HepG2 (cell line): ENCODE measurements at regions not wholly inside any gene's neighbourhood (a gene's known extent, or its start where the extent isn't known, plus 50 kb on each side); places are given as distances from the start of the nearest gene placed in this dataset.

ENCODE experiments used
- ATF4 ChIP-seq, 2 experiments: fragments of 450-650 bp in 1 of 2; sonication (generic) in 1 of 2; formaldehyde crosslinking; IDR thresholded peaks; 2 replicates each; pipeline versions ENCODE4 v1.5.0 to v1.8.0; 2020 to 2022; ENCODE audit warnings: mild to moderate bottlenecking in 1 of 2, missing genetic modification reagents in 1 of 2
- EZH2 ChIP-seq: conservative IDR thresholded peaks from 2 replicates; pipeline ENCODE4 v1.6.1; 2012; ENCODE audit warnings: mild to moderate bottlenecking, low read depth, low read length, moderate library complexity
- GABPA ChIP-seq, 2 experiments: IDR thresholded peaks; 2 replicates each; pipeline ENCODE4 v1.6.1; 2011 to 2016; ENCODE audit warnings: low read depth in 2 of 2, low read length in 1 of 2, missing biosample characterization in 1 of 2, missing genetic modification characterization in 1 of 2
- KDM5B ChIP-seq: sonication (generic); formaldehyde crosslinking; IDR thresholded peaks from 2 replicates; pipeline ENCODE4 v1.4.0; 2020; ENCODE audit warnings: missing genetic modification reagents, mild to moderate bottlenecking, borderline replicate concordance
- KMT2B ChIP-seq: IDR thresholded peaks from 2 replicates; pipeline ENCODE4 v1.6.1; 2016; ENCODE audit warnings: missing genetic modification reagents, missing compliant biosample characterization
- PITX1 ChIP-seq: sonication (generic); formaldehyde crosslinking; IDR thresholded peaks from 2 replicates; pipeline ENCODE4 v1.5.1; 2020; ENCODE audit warnings: mild to moderate bottlenecking, missing genetic modification reagents
- POLR2A ChIP-seq, 2 experiments: IDR thresholded peaks; 2 replicates each; pipeline ENCODE4 v1.6.1; 2011; ENCODE audit warnings: low read depth in 2 of 2, low read length in 2 of 2, mild to moderate bottlenecking in 1 of 2, moderate library complexity in 1 of 2; ENCODE audit not compliant: insufficient read depth in 1 of 2
- SNAPC5 ChIP-seq: sonication (generic); formaldehyde crosslinking; IDR thresholded peaks from 2 replicates; pipeline ENCODE4 v1.8.1; 2023; ENCODE audit warnings: mild to moderate bottlenecking, missing genetic modification reagents, borderline replicate concordance
- TAF1 ChIP-seq: sonication (generic); formaldehyde crosslinking; IDR thresholded peaks from 2 replicates; pipeline ENCODE4 v1.4.0; 2020; ENCODE audit warnings: missing genetic modification reagents
- TEAD2 ChIP-seq: sonication (generic); formaldehyde crosslinking; IDR thresholded peaks from 2 replicates; pipeline ENCODE4 v1.9.0; 2021; ENCODE audit warnings: missing genetic modification reagents
- TF ChIP-seq, protein P1 (sequence below): sonication (generic); formaldehyde crosslinking; IDR thresholded peaks from 2 replicates; pipeline ENCODE4 v1.4.0; 2020; ENCODE audit warnings: mild to moderate bottlenecking, missing genetic modification reagents

DNA sequence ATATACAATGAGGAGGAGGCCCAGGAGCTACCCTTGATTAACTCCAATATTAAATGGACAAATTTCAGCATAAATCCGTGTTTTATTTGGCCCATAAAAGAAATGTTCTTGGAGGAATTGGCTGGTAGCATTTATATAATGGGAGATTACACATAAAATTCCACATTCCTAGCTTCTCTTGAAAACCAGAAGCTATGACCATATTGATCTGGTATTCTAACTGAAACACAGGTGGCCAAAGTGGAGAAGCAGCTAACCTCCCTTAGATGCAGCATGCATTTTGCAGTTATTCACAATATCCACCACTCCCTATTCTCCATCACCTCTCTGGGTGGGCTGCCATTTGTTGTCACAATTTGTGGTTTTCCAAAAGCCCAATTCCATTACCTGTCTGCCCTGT, 148.8 kb upstream of the CACNA2D1 start:
- no peak for TF ChIP-seq ATF4 (CRISPR knock-in tag; IDR thresholded peaks at IDR 0.05)
- no peak for TF ChIP-seq SNAPC5
- no peak for TF ChIP-seq TAF1 (CRISPR knock-in tag)
- TF ChIP-seq KDM5B (CRISPR knock-in tag), result no peak
- TF ChIP-seq TEAD2 (CRISPR knock-in tag), result no peak
- TF ChIP-seq, protein P1, sequence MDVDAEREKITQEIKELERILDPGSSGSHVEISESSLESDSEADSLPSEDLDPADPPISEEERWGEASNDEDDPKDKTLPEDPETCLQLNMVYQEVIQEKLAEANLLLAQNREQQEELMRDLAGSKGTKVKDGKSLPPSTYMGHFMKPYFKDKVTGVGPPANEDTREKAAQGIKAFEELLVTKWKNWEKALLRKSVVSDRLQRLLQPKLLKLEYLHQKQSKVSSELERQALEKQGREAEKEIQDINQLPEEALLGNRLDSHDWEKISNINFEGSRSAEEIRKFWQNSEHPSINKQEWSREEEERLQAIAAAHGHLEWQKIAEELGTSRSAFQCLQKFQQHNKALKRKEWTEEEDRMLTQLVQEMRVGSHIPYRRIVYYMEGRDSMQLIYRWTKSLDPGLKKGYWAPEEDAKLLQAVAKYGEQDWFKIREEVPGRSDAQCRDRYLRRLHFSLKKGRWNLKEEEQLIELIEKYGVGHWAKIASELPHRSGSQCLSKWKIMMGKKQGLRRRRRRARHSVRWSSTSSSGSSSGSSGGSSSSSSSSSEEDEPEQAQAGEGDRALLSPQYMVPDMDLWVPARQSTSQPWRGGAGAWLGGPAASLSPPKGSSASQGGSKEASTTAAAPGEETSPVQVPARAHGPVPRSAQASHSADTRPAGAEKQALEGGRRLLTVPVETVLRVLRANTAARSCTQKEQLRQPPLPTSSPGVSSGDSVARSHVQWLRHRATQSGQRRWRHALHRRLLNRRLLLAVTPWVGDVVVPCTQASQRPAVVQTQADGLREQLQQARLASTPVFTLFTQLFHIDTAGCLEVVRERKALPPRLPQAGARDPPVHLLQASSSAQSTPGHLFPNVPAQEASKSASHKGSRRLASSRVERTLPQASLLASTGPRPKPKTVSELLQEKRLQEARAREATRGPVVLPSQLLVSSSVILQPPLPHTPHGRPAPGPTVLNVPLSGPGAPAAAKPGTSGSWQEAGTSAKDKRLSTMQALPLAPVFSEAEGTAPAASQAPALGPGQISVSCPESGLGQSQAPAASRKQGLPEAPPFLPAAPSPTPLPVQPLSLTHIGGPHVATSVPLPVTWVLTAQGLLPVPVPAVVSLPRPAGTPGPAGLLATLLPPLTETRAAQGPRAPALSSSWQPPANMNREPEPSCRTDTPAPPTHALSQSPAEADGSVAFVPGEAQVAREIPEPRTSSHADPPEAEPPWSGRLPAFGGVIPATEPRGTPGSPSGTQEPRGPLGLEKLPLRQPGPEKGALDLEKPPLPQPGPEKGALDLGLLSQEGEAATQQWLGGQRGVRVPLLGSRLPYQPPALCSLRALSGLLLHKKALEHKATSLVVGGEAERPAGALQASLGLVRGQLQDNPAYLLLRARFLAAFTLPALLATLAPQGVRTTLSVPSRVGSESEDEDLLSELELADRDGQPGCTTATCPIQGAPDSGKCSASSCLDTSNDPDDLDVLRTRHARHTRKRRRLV (CRISPR knock-in tag), result no peak
- TF ChIP-seq PITX1 (CRISPR knock-in tag), result no peak
- TF ChIP-seq POLR2A (IDR thresholded peaks at IDR 0.05; ENCODE audit: insufficient read depth in 1 of 2, low read depth in 2 of 2, low read length in 2 of 2), result no peak
- no peak for TF ChIP-seq KMT2B
- no peak for TF ChIP-seq GABPA (IDR thresholded peaks at IDR 0.05; ENCODE audit: low read depth, low read length)
- no peak for TF ChIP-seq GABPA (CRISPR knock-in tag; IDR thresholded peaks at IDR 0.05; ENCODE audit: low read depth)
- TF ChIP-seq EZH2, result no peak
